ENCODE measurements at regions not wholly inside any gene's neighbourhood (a gene's known extent, or its start where the extent isn't known, plus 50 kb on each side); places are given as distances from the start of the nearest gene placed in this dataset.

DNA sequence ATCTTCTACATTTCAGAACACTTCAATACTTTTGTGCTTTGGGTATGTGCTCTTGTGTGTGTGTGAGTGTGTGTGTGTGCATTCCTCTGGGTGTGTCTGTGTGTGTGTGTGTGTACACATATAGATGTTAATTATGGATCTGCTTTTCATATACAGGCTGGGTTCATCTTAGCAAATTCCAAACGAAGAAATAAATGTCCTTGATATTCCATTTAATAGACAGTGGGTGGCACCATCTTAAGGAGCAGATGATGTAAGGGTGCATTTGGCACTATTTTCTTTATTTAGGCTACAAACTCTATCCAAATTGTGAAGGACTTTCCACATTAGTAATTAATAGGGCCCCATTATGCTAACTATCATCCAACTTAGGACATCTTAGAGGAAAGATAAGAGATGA is 425.8 kb upstream of the POU3F3 start:
- TF ChIP-seq, protein P1, sequence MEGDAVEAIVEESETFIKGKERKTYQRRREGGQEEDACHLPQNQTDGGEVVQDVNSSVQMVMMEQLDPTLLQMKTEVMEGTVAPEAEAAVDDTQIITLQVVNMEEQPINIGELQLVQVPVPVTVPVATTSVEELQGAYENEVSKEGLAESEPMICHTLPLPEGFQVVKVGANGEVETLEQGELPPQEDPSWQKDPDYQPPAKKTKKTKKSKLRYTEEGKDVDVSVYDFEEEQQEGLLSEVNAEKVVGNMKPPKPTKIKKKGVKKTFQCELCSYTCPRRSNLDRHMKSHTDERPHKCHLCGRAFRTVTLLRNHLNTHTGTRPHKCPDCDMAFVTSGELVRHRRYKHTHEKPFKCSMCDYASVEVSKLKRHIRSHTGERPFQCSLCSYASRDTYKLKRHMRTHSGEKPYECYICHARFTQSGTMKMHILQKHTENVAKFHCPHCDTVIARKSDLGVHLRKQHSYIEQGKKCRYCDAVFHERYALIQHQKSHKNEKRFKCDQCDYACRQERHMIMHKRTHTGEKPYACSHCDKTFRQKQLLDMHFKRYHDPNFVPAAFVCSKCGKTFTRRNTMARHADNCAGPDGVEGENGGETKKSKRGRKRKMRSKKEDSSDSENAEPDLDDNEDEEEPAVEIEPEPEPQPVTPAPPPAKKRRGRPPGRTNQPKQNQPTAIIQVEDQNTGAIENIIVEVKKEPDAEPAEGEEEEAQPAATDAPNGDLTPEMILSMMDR (IDR thresholded peaks at IDR 0.05; ENCODE audit: poor library complexity), result no peak
- no peak for TF ChIP-seq EZH2phosphoT487 (IDR thresholded peaks at IDR 0.05; ENCODE audit: low read depth, severe bottlenecking, unreplicated experiment)
- TF ChIP-seq EZH2 (IDR thresholded peaks at IDR 0.05; ENCODE audit: borderline replicate concordance), result no peak
